ENCODE measurements at regions not wholly inside any gene's neighbourhood (a gene's known extent, or its start where the extent isn't known, plus 50 kb on each side); places are given as distances from the start of the nearest gene placed in this dataset.

- TF ChIP-seq MAFG (CRISPR knock-in tag; IDR thresholded peaks at IDR 0.05): no peak
- no peak for TF ChIP-seq XRCC5 (optimal IDR thresholded peaks at IDR 0.05; ENCODE audit: low read length)
- no peak for TF ChIP-seq ZNF501 (CRISPR knock-in tag; IDR thresholded peaks at IDR 0.05)
- TF ChIP-seq ZBTB1 (CRISPR knock-in tag; IDR thresholded peaks at IDR 0.05; ENCODE audit: borderline replicate concordance): no peak
- no peak for TF ChIP-seq ZNF670 (CRISPR knock-in tag; IDR thresholded peaks at IDR 0.05; ENCODE audit: borderline replicate concordance)
- no peak for TF ChIP-seq ZNF446 (CRISPR knock-in tag; IDR thresholded peaks at IDR 0.05)
- no peak for TF ChIP-seq POLR2AphosphoS5 (IDR thresholded peaks at IDR 0.05; ENCODE audit: low read depth, low read length)
- no peak for TF ChIP-seq CTCF (CRISPR knock-in tag; IDR thresholded peaks at IDR 0.05)
Observed at GRCh38 chr1:220454155-220454777, 73.7 kb upstream of the MARK1 start.
